Thoracic aorta (tissue), 2 donors: ENCODE measurements at regions not wholly inside any gene's neighbourhood (a gene's known extent, or its start where the extent isn't known, plus 50 kb on each side); places are given as distances from the start of the nearest gene placed in this dataset.

Experiments used
- ATAC-seq: fragments of 150-250 bp; one replicate; pipeline ENCODE4 v1.8.0; 2017; ENCODE audit warnings: low read depth; ENCODE audit not compliant: insufficient number of reproducible peaks, low FRiP score
- DNase-seq: peaks from one replicate; pipeline ENCODE4 v3.0.0-alpha.2; 2020; ENCODE audit warnings: low spot score
- H3K27ac ChIP-seq, 2 donors: fragments of 200-600 bp; sonication (generic); 1 replicate in 1 of 2; 2 replicates in 1 of 2; pipeline ENCODE4 v1.5.1; 2016; ENCODE audit warnings: mild to moderate bottlenecking in 2 of 2, moderate library complexity in 2 of 2
- H3K27me3 ChIP-seq: fragments of 200-600 bp; sonication (generic); replicated peaks from 2 replicates; pipeline ENCODE4 v1.6.0; 2016; ENCODE audit warnings: mild to moderate bottlenecking; ENCODE audit not compliant: insufficient read depth
- H3K36me3 ChIP-seq: fragments of 200-600 bp; sonication (generic); one replicate; pipeline ENCODE4 v1.5.1; 2016
- H3K4me1 ChIP-seq, 2 donors: fragments of 200-600 bp; sonication (generic); 1 replicate in 1 of 2; 2 replicates in 1 of 2; pipeline versions ENCODE4 v1.5.1 to v1.6.0; 2016; ENCODE audit warnings: low read depth in 2 of 2, mild to moderate bottlenecking in 1 of 2; ENCODE audit not compliant: control insufficient read depth in 1 of 2
- H3K4me3 ChIP-seq: fragments of 200-600 bp; sonication (generic); 2 replicates; pipeline ENCODE4 v1.5.1; 2016; ENCODE audit warnings: mild to moderate bottlenecking
- H3K9me3 ChIP-seq: fragments of 200-600 bp; sonication (generic); 2 replicates; pipeline ENCODE4 v1.5.1; 2016
- CTCF ChIP-seq: fragments of 200-600 bp; sonication (generic); IDR thresholded peaks from one replicate; pipeline ENCODE4 v1.5.1; 2019; ENCODE audit warnings: antibody characterized with exemption

GRCh38 chr2:172280571-172281361 lies 146.6 kb upstream of the ITGA6 start:
- H3K36me3 ChIP-seq: no peaks in the 10 kb centered on the region
- H3K4me3 ChIP-seq: no peak overlapping the region
- no peaks in the 10 kb centered on the region for H3K9me3 ChIP-seq
- ATAC-seq: no peak
- peaks cover 9 to 11% of the 10 kb centered on the region in 2 donors for H3K4me1 ChIP-seq
- no peak overlapping the region for H3K27ac ChIP-seq
- H3K27me3 ChIP-seq: no peaks in the 10 kb centered on the region
- DNase-seq: no peak
- TF ChIP-seq CTCF: no peak

GRCh38 chr2:172281648-172282570 lies 145.5 kb upstream of the ITGA6 start:
- no peaks in the 10 kb centered on the region for H3K36me3 ChIP-seq
- no peaks in the 10 kb centered on the region for H3K9me3 ChIP-seq
- no peak overlapping the region for H3K4me3 ChIP-seq
- DNase-seq (no peak), ATAC-seq (no peak)
- H3K27ac ChIP-seq: no peak overlapping the region
- no peak for TF ChIP-seq CTCF
- no peaks in the 10 kb centered on the region for H3K27me3 ChIP-seq
- peaks cover 9 to 14% of the 10 kb centered on the region in 2 donors for H3K4me1 ChIP-seq

GRCh38 chr2:172282944-172283343 lies 144.4 kb upstream of the ITGA6 start:
- H3K9me3 ChIP-seq: no peaks in the 10 kb centered on the region
- H3K36me3 ChIP-seq: no peaks in the 10 kb centered on the region
- ATAC-seq: no peak
- no peak overlapping the region for H3K27ac ChIP-seq
- peaks cover 9 to 14% of the 10 kb centered on the region in 2 donors for H3K4me1 ChIP-seq
- no peaks in the 10 kb centered on the region for H3K27me3 ChIP-seq
- H3K4me3 ChIP-seq: no peak overlapping the region
- TF ChIP-seq CTCF: no peak
- no peak for DNase-seq

GRCh38 chr2:172283476-172283875 lies 143.9 kb upstream of the ITGA6 start:
- no peak for ATAC-seq

More at GRCh38 chr2:172283476-172283875, 143.9 kb upstream of the ITGA6 start:
- H3K36me3 ChIP-seq: no peaks in the 10 kb centered on the region
- no peaks in the 10 kb centered on the region for H3K9me3 ChIP-seq
- no peak overlapping the region for H3K4me3 ChIP-seq
- H3K27ac ChIP-seq: no peak overlapping the region
- H3K27me3 ChIP-seq: no peaks in the 10 kb centered on the region
- no peak for TF ChIP-seq CTCF
- DNase-seq: no peak
- H3K4me1 ChIP-seq: peaks cover 9 to 14% of the 10 kb centered on the region in 2 donors
